Activated naive CD8-positive, alpha-beta T cell treated with anti-CD3 and anti-CD28 coated beads for 36 hours (primary cell): ENCODE measurements at regions not wholly inside any gene's neighbourhood (a gene's known extent, or its start where the extent isn't known, plus 50 kb on each side); places are given as distances from the start of the nearest gene placed in this dataset.

ENCODE experiments used
- DNase-seq: peaks from one replicate; pipeline ENCODE4 v3.0.0; 2021
- H3K27ac Mint-ChIP-seq: one replicate; pipeline ENCODE4 v1.8.0; 2022; ENCODE audit warnings: mild to moderate bottlenecking, moderate library complexity, mixed read lengths
- H3K27me3 Mint-ChIP-seq: one replicate; pipeline ENCODE4 v1.8.0; 2022; ENCODE audit warnings: mild to moderate bottlenecking, mixed read lengths
- H3K36me3 Mint-ChIP-seq: one replicate; pipeline ENCODE4 v1.8.0; 2021; ENCODE audit warnings: mild to moderate bottlenecking, mixed read lengths
- H3K4me1 Mint-ChIP-seq: one replicate; pipeline ENCODE4 v1.8.0; 2021; ENCODE audit warnings: mixed read lengths
- H3K4me3 Mint-ChIP-seq: one replicate; pipeline ENCODE4 v1.8.0; 2022; ENCODE audit warnings: mild to moderate bottlenecking, moderate library complexity, mixed read lengths
- H3K9me3 Mint-ChIP-seq: one replicate; pipeline ENCODE4 v1.8.0; 2022; ENCODE audit warnings: mixed read lengths

DNA sequence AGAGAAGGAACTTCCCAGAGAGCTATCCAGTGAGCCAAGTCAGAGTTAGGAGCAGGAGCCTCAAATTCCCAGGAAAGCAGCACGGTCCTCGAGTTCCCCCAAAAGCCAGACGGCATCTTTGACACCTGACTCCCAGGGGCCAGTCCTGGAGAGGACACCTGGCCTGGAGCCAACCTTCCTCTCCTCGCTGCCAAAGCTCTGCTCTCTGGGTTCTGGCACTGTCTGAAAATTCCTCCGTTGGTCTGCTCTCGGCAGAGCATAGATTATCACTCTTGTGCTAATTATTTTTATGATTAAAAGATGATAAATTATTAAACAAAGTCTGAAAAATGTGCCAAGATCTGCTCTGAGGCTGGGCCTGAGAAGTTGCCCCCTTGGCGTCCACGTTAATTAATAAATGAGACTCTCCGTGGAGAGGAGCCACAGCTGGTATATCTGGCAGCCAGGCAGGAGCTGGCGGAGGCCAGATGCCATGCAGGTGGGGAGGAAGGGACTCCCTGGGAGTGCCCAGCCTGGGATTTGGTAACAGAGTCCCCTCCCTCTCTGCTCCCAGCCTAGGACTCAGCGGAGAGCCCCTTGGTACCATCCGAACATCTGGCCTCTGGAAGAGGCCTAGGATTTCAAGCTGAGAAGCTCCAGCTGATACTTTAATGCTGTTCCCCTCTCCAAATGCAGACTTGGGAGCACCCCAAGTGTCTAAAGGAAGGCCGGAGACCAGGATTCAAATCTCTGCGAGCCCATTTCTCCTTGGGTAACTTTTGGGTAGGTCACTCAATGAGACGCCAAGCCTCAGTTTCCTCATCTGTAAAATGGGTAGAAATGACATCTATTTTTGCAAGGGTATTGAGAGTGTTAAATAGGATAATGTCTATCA is 163.7 kb upstream of the POU3F1 start:
- no peak overlapping the region for H3K27ac Mint-ChIP-seq
- peaks cover 33% of the 10 kb centered on the region for H3K27me3 Mint-ChIP-seq
- no peak overlapping the region for H3K4me3 Mint-ChIP-seq
- peaks cover 3% of the 10 kb centered on the region for H3K4me1 Mint-ChIP-seq
- H3K36me3 Mint-ChIP-seq = no peaks in the 10 kb centered on the region
- DNase-seq = no peak
- H3K9me3 Mint-ChIP-seq = no peaks in the 10 kb centered on the region

GRCh38 chr1:38208716-38209632 is 162.4 kb upstream of the POU3F1 start:
- Mint-ChIP-seq H3K9me3 (no peaks in the 10 kb centered on the region), H3K27me3 (peaks cover 25% of the 10 kb centered on the region), H3K27ac (no peak overlapping the region), H3K4me1 (peaks cover 3% of the 10 kb centered on the region), H3K36me3 (no peaks in the 10 kb centered on the region), H3K4me3 (no peak overlapping the region)
- no peak for DNase-seq

DNA sequence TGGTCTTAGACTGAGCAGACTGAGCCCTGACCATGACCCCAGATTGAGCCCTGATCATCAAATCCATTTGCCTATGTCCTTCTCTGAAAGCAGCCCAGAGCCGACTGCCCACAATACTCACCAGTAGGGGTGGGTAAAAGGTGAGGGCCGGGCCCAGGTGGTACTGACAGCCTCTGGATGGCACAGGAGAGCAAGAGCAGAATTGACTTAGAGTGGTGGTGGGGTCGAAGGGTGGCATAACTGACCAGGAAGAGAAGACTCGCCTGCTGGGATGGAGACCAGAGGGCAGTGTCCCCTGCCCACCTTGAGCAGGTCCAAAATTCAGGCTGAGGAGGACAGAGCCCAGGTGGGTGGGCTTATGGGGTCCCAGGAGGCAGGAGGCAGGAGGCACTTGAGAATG is 161.3 kb upstream of the POU3F1 start:
- no peak for DNase-seq
- Mint-ChIP-seq H3K4me1 (no peaks in the 10 kb centered on the region), H3K4me3 (no peak overlapping the region), H3K9me3 (no peaks in the 10 kb centered on the region), H3K36me3 (no peaks in the 10 kb centered on the region), H3K27me3 (peaks cover 14% of the 10 kb centered on the region), H3K27ac (no peak overlapping the region)

DNA sequence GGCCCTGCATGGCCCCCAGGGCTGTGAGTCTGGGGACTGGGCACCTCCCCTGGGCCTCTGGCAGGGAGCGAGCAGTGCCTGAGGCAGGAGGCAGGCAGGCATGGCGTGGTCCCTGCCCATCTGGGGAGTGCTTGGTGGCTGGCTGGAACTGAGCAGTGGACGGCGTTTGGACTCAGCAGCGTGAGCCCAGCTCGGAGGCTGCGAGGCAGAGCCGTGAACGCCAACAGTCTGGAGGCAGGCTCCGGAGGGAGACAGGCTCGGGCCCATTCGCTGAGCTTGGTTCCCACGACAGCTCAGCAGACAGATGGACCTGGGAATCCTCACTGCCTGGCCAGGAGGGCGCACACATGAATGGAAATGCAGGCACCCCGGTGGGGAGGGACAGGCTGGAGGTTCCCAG is 160.7 kb upstream of the POU3F1 start:
- Mint-ChIP-seq H3K4me3 (no peak overlapping the region), H3K4me1 (no peaks in the 10 kb centered on the region), H3K27ac (no peak overlapping the region), H3K36me3 (no peaks in the 10 kb centered on the region), H3K27me3 (peaks cover 10% of the 10 kb centered on the region), H3K9me3 (no peaks in the 10 kb centered on the region)
- no peak for DNase-seq

DNA sequence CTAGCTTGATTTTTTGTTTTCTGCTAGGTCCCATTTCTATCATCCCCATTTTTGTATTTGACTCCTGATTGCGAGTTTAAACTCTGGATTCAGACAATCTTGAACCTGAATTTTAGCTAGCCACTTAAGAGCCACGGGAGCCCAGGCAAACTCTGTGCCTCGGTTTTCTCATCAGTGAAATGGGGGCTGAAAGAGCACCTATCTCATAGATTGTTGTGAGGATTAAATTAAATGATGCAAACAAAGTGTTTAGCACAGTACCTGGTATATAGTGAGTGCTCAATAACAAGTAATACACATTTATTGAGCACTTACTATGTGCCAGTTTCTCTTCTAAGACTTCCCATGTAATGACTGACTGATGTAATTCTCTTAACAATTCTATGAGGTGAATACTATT is 158.1 kb upstream of the POU3F1 start:
- H3K36me3 Mint-ChIP-seq = no peaks in the 10 kb centered on the region

DNA sequence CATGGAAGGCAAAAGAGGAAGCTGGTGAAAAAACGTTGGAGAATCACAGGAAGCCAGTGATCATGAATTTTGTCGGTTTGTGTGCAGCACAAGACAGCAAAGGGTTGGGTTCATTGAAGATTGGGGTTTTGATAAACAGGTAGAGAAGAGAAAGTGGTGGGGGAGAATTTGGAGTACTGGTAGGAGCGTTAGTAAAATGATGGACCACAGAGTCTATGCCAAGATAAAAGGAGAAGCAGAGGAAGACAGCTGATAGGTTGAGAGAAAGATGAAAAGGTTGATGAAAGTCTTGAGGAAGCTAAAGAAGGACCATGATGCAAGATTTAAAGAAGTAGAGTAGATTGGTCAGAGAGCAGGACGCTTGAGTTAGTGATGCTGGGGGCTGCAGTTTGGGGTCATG is 156.8 kb upstream of the POU3F1 start:
- no peaks in the 10 kb centered on the region for H3K36me3 Mint-ChIP-seq
- DNase-seq = no peak
- H3K27ac Mint-ChIP-seq = no peak overlapping the region
- no peaks in the 10 kb centered on the region for H3K4me1 Mint-ChIP-seq
- H3K27me3 Mint-ChIP-seq = peaks cover 4% of the 10 kb centered on the region
- peaks cover 1% of the 10 kb centered on the region for H3K9me3 Mint-ChIP-seq
- no peak overlapping the region for H3K4me3 Mint-ChIP-seq

More for the DNA sequence above, 158.1 kb upstream of the POU3F1 start:
- Mint-ChIP-seq H3K4me1 (no peaks in the 10 kb centered on the region), H3K27me3 (peaks cover 4% of the 10 kb centered on the region), H3K9me3 (peaks cover 1% of the 10 kb centered on the region), H3K27ac (no peak overlapping the region), H3K4me3 (no peak overlapping the region)
- DNase-seq = no peak

DNA sequence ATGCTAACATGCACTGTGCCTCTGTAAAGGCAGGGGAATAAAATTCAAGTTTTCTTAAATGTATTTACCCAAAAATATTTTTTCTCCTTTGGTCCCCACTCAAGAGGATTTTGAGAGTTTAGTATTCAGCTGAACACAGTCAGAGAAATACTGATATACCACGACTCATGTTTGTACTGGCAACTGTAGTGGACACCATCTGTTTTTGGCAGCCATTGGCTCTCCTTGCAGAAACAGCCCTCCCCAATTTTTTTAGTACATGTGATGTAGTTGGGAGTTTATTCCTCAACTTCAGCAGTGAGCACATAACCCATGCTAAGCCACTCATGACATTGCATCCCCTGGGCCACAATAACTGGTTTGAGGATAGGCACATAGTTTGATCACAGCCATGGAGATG is 154.8 kb upstream of the POU3F1 start:
- H3K36me3 Mint-ChIP-seq = no peaks in the 10 kb centered on the region
- H3K9me3 Mint-ChIP-seq = peaks cover 1% of the 10 kb centered on the region
- no peak for DNase-seq
- no peaks in the 10 kb centered on the region for H3K4me1 Mint-ChIP-seq
- H3K27me3 Mint-ChIP-seq = peaks cover 4% of the 10 kb centered on the region
- H3K27ac Mint-ChIP-seq = no peak overlapping the region
- no peak overlapping the region for H3K4me3 Mint-ChIP-seq

GRCh38 chr1:38198621-38199020 is 152.0 kb upstream of the POU3F1 start:
- H3K9me3 Mint-ChIP-seq = peaks cover 1% of the 10 kb centered on the region
- H3K4me1 Mint-ChIP-seq = no peaks in the 10 kb centered on the region
- DNase-seq = no peak
- H3K27ac Mint-ChIP-seq = no peak overlapping the region
- no peaks in the 10 kb centered on the region for H3K36me3 Mint-ChIP-seq
- no peak overlapping the region for H3K4me3 Mint-ChIP-seq
- peaks cover 4% of the 10 kb centered on the region for H3K27me3 Mint-ChIP-seq

- Mint-ChIP-seq H3K4me1 (no peaks in the 10 kb centered on the region), H3K27me3 (peaks cover 4% of the 10 kb centered on the region), H3K27ac (no peak overlapping the region), H3K4me3 (no peak overlapping the region), H3K9me3 (peaks cover 1% of the 10 kb centered on the region), H3K36me3 (no peaks in the 10 kb centered on the region)
- DNase-seq = no peak
Measured at GRCh38 chr1:38198099-38198498, 151.5 kb upstream of the POU3F1 start.

- Mint-ChIP-seq H3K27me3 (peaks cover 4% of the 10 kb centered on the region), H3K27ac (no peak overlapping the region), H3K36me3 (no peaks in the 10 kb centered on the region), H3K4me1 (no peaks in the 10 kb centered on the region), H3K4me3 (no peak overlapping the region), H3K9me3 (peaks cover 1% of the 10 kb centered on the region)
- no peak for DNase-seq
Measured at GRCh38 chr1:38197312-38198061, 150.9 kb upstream of the POU3F1 start.

DNA sequence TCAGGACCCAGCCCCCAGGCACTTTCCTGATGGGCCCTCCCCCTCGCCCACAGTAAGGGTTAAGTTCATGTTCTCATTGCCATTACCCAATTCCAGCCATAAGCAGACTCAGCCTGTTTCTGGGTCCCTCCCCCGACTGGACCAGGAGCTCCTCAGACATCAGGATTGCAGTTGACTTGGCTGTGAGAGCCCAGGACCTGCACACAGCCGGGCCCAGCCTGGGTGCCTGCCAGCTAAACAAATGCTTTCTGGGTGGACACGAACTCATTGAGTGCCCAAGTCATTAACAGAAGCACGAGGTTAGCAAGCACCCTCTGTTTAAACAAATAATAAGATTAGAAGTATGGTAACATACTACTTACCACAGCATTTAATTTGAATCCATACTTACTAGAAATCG is 147.9 kb upstream of the POU3F1 start:
- no peak for DNase-seq
- Mint-ChIP-seq H3K27ac (no peak overlapping the region), H3K27me3 (peaks cover 21% of the 10 kb centered on the region), H3K4me3 (no peak overlapping the region), H3K4me1 (no peaks in the 10 kb centered on the region), H3K9me3 (no peaks in the 10 kb centered on the region), H3K36me3 (no peaks in the 10 kb centered on the region)

DNA sequence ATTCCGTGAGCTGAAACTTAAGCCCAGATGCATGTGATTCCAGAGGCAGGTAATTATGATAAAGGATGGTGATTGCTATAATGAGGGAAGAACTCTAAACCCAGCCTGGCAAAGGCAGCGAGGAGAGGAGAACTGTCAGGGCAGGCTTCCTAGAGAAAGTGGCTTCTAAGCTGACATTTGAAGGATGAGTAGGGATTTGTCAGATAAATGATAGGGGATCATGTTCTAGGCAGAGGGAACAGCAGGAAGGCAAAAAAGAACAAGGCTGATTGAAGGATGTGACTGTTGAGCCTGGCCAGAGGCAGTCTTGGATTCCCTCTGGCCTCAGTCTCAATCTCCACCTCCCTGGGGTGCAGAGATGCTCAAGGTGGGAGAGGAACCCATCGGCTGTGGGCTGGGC is 146.4 kb upstream of the POU3F1 start:
- H3K9me3 Mint-ChIP-seq = no peaks in the 10 kb centered on the region
- DNase-seq = no peak
- no peak overlapping the region for H3K27ac Mint-ChIP-seq
- no peaks in the 10 kb centered on the region for H3K36me3 Mint-ChIP-seq
- peaks cover 28% of the 10 kb centered on the region for H3K27me3 Mint-ChIP-seq
- no peaks in the 10 kb centered on the region for H3K4me1 Mint-ChIP-seq
- H3K4me3 Mint-ChIP-seq = no peak overlapping the region

- Mint-ChIP-seq H3K4me1 (no peaks in the 10 kb centered on the region), H3K36me3 (no peaks in the 10 kb centered on the region), H3K4me3 (no peak overlapping the region)
Measured at GRCh38 chr1:38191461-38191860, 144.9 kb upstream of the POU3F1 start.

DNA sequence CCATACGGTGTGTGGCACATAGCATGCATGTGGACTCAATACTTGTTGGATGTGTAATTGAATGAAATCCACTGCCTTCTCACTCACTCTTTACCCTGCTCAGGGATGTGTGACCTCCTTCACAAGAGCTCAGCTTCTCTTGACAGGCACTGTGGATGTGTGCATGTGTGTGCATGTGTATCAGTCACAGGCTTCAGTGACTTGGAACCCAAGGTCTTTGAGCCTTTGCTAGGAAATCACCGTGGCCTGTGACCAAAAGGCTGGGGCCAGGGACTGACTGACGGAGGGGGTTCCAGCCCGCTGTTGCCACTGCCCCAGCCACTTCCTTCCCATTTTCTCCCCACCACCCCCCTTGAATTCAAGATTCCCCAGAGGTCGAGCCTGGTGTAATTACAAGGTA is 144.4 kb upstream of the POU3F1 start:
- H3K4me1 Mint-ChIP-seq = no peaks in the 10 kb centered on the region
- H3K36me3 Mint-ChIP-seq = no peaks in the 10 kb centered on the region
- no peak overlapping the region for H3K4me3 Mint-ChIP-seq
- DNase-seq = no peak
- peaks cover 29% of the 10 kb centered on the region for H3K27me3 Mint-ChIP-seq
- no peak overlapping the region for H3K27ac Mint-ChIP-seq
- no peaks in the 10 kb centered on the region for H3K9me3 Mint-ChIP-seq

More at GRCh38 chr1:38191461-38191860, 144.9 kb upstream of the POU3F1 start:
- no peak for DNase-seq
- Mint-ChIP-seq H3K9me3 (no peaks in the 10 kb centered on the region), H3K27ac (no peak overlapping the region), H3K27me3 (peaks cover 29% of the 10 kb centered on the region)

- H3K27me3 Mint-ChIP-seq = peaks cover 29% of the 10 kb centered on the region
- no peaks in the 10 kb centered on the region for H3K4me1 Mint-ChIP-seq
- H3K4me3 Mint-ChIP-seq = no peak overlapping the region
- no peaks in the 10 kb centered on the region for H3K36me3 Mint-ChIP-seq
- no peak overlapping the region for H3K27ac Mint-ChIP-seq
- no peak for DNase-seq
- no peaks in the 10 kb centered on the region for H3K9me3 Mint-ChIP-seq
Measured at GRCh38 chr1:38187552-38187951, 141.0 kb upstream of the POU3F1 start.
